HG02642 (cell line): ENCODE measurements at regions not wholly inside any gene's neighbourhood (a gene's known extent, or its start where the extent isn't known, plus 50 kb on each side); places are given as distances from the start of the nearest gene placed in this dataset.

Source experiments
- ATAC-seq: cut with Tn5 transposase; IDR thresholded peaks from one replicate; pipeline ENCODE4 v1.9.1; 2021; ENCODE audit warnings: mild to moderate bottlenecking; ENCODE audit not compliant: unreplicated experiment, poor library complexity

DNA sequence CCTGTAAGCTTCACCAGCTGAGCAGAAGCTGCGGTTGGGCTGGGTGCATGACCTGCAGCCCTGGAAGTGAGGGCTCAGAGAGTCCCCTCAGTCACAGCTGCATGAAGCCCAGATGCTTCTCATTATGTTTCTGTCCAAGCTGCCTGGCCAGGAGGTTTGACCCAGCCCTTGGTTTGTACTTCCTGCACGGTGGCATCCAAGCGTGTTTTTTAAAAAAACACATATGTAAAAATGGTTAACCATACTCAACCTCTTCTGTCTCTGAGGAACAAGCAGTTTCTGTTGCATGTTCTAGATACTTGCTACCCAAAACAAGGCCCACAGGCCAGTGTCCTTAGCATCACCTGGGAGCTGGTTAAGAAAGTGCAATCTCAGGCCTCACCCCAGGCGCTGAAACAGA is 76.0 kb upstream of the ATP10A start:
- peak; percentile 88 for ATAC-seq

DNA sequence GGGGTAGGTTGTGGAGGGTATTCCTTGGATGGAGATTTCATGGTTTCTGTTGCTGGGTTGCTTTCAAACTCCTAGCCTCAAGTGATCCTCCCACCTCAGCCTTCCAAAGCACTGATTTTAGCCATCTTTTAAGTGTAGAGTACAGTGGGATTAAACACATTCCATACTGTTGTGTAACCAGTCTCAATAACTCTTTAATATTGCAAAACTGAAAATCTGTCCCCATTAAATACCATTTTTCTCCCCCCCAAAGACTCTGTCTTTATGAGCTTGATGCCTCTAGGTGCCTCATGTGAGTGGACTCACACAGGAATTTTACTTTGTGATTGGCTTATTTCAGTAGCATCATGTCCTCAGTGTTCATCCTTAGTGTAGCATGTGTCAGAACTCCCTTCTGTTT is 74.7 kb upstream of the ATP10A start:
- no peak for ATAC-seq

DNA sequence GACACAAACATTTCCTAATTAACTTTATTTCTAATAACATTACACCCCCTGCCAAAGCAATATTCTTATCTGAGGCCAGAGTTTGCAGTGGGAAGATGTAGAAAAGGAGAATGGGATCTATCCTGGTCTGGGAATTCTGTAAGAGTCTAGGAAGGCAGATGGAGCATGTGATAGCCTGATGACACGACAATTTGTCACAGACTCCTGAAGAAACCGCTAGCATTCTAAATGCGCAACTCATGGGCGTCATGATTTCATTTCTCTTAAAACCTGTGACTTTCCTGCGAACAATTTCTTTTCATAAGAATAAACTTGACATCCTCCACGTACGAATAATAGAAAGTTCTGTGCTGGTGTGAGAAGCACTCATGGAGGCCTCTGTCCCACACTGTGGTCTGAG is 72.9 kb upstream of the ATP10A start:
- no peak for ATAC-seq

DNA sequence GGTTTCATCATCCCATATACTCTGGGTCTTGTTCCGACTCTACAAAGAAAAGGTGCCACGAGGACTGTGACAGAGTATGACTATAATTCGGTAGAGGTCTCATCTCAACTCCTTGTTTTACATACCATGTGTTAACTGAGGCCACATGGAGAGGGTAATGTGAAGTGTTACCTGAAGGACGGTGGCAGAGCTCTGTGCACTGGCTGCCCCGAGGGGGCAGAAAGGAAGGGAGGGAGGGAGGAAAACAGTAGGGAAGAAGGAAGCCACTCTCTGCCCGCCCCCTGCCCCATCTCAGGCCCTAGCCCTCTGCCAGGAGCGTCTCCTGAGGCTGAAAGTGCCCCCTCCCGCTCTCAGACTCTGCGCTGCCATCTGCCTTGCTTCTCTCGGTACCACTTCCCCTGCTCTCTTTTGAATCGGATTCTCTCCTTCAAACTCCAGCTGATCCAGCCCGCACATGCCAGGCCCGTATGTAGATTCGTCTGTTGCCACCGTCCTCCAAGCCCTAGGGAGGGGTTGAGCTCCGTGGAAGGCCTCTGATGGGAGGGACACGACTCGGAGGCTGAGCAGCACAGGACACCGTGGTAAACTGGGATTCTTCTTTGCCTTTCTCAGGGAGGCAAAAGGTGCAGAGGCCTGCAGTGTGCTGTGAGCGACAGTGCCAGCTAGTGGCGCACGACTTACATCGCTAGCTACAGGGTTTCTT is 70.5 kb upstream of the ATP10A start:
- peak; percentile 88 for ATAC-seq

DNA sequence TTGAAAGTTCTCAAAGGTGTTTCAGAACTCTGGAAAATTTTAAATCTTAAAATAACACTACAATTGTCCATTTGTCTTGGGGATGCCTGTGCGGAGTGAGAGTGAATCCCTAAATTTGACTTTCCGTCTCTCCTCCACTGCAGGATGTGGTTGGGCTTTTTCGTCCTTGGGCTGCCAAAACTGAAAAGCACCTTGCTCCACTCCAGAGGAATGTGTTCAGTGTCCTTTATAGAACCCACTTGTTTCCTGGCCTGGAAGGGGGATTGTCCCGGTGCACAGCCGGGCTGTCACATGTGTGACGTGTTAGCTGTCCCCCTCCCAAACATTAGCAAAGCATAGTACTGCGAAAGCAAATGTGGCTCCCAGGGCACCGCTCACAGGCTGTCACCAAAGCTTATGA is 69.6 kb upstream of the ATP10A start:
- ATAC-seq, result no peak

DNA sequence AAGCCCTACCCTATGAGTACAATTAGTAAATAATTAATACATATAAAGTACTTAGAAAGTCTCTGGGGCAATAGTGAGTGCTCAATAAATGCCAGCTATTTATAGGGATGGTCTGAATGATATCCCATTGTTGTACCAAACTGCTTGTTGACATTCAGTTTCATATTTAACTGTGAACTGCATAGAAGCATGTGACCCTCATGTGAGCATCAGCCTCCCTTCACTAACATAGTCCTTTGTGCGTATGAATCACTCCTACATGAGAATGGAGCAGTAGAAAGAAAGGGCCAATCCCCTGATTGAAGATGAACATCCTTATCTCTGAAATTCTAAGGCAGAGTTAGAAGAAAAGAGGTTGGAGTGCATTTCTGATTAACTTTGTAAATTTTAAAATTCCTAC is 68.7 kb upstream of the ATP10A start:
- no peak for ATAC-seq

DNA sequence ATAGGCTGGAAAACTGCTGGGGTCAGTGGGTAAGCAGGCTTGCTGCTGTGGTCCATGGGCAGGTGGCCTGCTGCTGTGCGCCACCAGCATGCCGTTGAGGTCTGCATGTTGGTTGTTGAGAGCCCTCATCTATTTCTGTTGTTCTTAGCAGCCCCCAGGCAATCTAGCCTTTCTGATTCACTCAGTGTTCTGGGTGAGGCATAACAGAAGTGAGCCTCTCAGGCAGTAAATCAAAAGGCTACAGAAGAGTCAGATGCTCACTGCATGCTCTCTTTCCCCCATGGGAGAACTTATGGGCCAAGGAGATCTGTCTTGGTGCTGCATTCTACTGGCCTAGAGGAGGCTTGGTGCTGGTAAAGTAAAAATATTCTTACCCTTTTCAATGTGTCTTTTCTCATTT is 67.8 kb upstream of the ATP10A start:
- ATAC-seq, result no peak
